ENCODE measurements at regions not wholly inside any gene's neighbourhood (a gene's known extent, or its start where the extent isn't known, plus 50 kb on each side); places are given as distances from the start of the nearest gene placed in this dataset.

DNA sequence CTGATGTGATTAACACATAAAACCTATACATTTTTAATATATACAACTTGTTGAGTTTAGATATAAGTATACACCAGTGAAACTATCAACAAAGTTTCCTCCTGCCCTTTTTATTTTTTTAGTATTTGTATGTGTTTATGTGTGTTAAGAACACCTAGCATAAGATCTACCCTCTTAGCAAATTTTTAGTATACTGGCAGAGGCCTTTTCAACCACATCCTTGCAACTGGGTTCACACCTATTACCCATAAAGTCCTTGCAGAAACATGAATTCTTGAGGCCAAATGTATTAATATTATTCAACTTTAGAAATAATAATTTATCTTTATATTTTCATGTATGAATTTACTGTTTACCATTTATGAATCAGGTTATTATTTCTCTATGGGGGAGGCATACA is 119.7 kb upstream of the CRIM1 start:
- TF ChIP-seq EZH2 (IDR thresholded peaks at IDR 0.05; ENCODE audit: insufficient read depth, low read length): no peak
- no peak for TF ChIP-seq CTCF (IDR thresholded peaks at IDR 0.05; ENCODE audit: insufficient read depth, low read depth, low read length)
